Stimulated activated CD4-positive, alpha-beta T cell treated with anti-CD3 and anti-CD28 coated beads, Interleukin-12 subunit alpha, Interleukin-12 subunit beta, amount 100 ng/mL, for 4 hours (primary cell): ENCODE measurements at regions not wholly inside any gene's neighbourhood (a gene's known extent, or its start where the extent isn't known, plus 50 kb on each side); places are given as distances from the start of the nearest gene placed in this dataset.
"Not testable (repeated sequence)": the region's sequence is repeated elsewhere in the genome, so short reads cannot be mapped to it uniquely, and the experiment has no call there.

ENCODE experiments used
- DNase-seq: peaks from one replicate; pipeline ENCODE4 v3.0.0-alpha.2; 2020

- no peak for DNase-seq
Measured at GRCh38 chr9:96130970-96131369, 171.0 kb downstream of the HSD17B3 start.

- no peak for DNase-seq
Measured at GRCh38 chr9:96129747-96130146, 172.2 kb downstream of the HSD17B3 start.

GRCh38 chr9:96128880-96129279 lies 173.1 kb downstream of the HSD17B3 start:
- no peak for DNase-seq

- DNase-seq, result no peak
Measured at GRCh38 chr9:96126321-96126881, 175.6 kb downstream of the HSD17B3 start.

- no peak for DNase-seq
Measured at GRCh38 chr9:96125624-96126023, 176.4 kb downstream of the HSD17B3 start.

- no peak for DNase-seq
Measured at GRCh38 chr9:96122751-96123150, 179.2 kb downstream of the HSD17B3 start.

GRCh38 chr9:96122282-96122681 lies 179.7 kb downstream of the HSD17B3 start:
- no peak for DNase-seq

GRCh38 chr9:96121136-96121535 lies 180.8 kb downstream of the HSD17B3 start:
- no peak for DNase-seq

- no peak for DNase-seq
Measured at GRCh38 chr9:96117398-96118080, 184.4 kb downstream of the HSD17B3 start.

- DNase-seq, result no peak
Measured at GRCh38 chr9:96116275-96117064, 185.5 kb downstream of the HSD17B3 start.

GRCh38 chr9:96115836-96116235 lies 186.1 kb downstream of the HSD17B3 start:
- no peak for DNase-seq

- no peak for DNase-seq
Measured at GRCh38 chr9:96113032-96113431, 188.9 kb downstream of the HSD17B3 start.

GRCh38 chr9:96109680-96110351 lies 192.2 kb downstream of the HSD17B3 start:
- no peak for DNase-seq

GRCh38 chr9:96108691-96109380 lies 193.1 kb downstream of the HSD17B3 start:
- DNase-seq, result no peak

- DNase-seq, result no peak
Measured at GRCh38 chr9:96107436-96107835, 194.5 kb downstream of the HSD17B3 start.

- no peak for DNase-seq
Measured at GRCh38 chr9:96100385-96101300, 201.3 kb downstream of the HSD17B3 start.

GRCh38 chr9:96090630-96091029 lies 211.3 kb downstream of the HSD17B3 start:
- DNase-seq, result not testable (repeated sequence)

- no peak for DNase-seq
Measured at GRCh38 chr9:96089452-96090085, 212.4 kb downstream of the HSD17B3 start.

- DNase-seq, result no peak
Measured at GRCh38 chr9:96088510-96088909, 213.0 kb downstream of the ERCC6L2 start.

- DNase-seq, result no peak
Measured at GRCh38 chr9:96087669-96088299, 212.3 kb downstream of the ERCC6L2 start.
